GM21528 (cell line): ENCODE measurements at regions not wholly inside any gene's neighbourhood (a gene's known extent, or its start where the extent isn't known, plus 50 kb on each side); places are given as distances from the start of the nearest gene placed in this dataset.

Experiments used
- ATAC-seq: cut with Tn5 transposase; IDR thresholded peaks from one replicate; pipeline ENCODE4 v1.9.1; 2021; ENCODE audit warnings: mild to moderate bottlenecking, moderate library complexity; ENCODE audit not compliant: unreplicated experiment, low FRiP score

GRCh38 chr15:91779960-91780359 is 73.5 kb upstream of the SLCO3A1 start:
- no peak for ATAC-seq

- no peak for ATAC-seq
These were observed 73.1 kb upstream of the SLCO3A1 start for GRCh38 chr15:91780387-91780786.

GRCh38 chr15:91782221-91782620 is 71.3 kb upstream of the SLCO3A1 start:
- no peak for ATAC-seq

DNA sequence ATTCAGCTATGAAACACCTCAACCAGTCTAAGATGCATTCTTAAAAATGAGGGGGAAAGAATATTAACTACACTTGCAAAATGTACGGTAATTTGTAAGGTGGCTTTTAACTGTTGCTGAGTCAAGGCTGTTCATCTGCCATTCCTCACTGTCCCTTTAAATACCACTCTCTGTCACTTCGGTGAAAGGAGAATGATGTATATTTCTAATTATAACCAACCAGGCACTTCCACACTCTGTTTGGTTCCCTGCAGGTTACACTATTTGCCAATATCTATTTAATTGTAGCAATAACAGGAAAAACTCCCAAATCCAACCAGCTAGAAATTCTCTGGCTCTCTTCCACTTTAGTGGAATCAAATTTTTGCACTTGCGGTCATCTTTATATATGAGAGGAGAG is 70.5 kb upstream of the SLCO3A1 start:
- no peak for ATAC-seq

DNA sequence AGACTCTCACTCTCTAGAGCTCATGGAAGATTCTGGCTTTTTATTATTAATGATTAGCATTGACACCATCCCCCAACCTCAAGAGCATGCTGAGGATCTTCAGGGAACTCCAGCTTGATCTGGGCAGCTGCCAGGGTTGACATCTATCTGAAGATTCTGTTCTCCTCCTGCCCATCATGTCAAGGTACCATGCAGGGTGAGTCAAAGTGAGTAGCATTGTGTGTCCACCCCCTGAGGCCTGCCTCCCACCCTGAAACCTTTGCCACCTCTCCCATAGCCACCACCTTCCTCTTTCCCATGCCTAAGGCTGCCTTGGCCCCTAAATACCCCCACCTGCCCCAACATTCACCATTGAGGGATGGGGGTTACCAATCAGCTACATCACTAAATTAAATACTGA is 70.1 kb upstream of the SLCO3A1 start:
- ATAC-seq = no peak

DNA sequence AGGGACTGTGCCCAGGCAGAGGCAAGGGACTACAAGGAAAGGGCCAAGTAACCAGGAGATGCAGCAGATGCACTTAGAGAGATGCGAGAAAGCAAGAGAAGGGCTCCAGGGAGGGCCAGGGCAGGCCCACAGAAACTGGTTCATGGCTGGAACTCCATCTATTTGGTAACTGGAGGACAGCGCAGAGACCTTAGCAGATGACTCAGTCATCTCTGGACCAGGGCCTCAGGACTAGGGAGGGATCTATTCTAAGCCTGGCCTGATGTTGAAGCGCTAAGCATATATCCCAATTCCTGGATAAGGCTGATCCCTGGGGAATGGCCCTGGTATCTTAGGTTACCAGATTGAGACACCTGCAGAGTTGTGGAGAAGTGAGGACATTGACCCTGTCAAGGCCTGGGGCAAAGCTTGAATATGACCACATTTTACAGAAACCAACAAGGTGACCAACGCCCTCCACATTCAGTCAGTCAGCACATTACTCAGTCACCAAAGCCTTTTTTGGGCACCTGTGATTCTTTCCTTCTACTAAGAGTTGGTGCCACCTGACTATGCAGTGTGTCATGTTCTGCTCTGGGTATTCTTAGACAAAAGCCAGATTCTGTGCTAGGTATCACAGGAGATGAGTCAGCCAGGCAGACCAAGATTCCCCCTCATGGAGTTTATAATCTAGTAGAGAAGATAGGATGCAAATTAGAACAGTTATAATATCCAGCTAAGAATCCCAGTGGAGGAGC is 68.4 kb upstream of the SLCO3A1 start:
- no peak for ATAC-seq

- no peak for ATAC-seq
These were observed 66.3 kb upstream of the SLCO3A1 start for GRCh38 chr15:91787198-91787597.

GRCh38 chr15:91789136-91789535 is 64.4 kb upstream of the SLCO3A1 start:
- ATAC-seq = no peak

DNA sequence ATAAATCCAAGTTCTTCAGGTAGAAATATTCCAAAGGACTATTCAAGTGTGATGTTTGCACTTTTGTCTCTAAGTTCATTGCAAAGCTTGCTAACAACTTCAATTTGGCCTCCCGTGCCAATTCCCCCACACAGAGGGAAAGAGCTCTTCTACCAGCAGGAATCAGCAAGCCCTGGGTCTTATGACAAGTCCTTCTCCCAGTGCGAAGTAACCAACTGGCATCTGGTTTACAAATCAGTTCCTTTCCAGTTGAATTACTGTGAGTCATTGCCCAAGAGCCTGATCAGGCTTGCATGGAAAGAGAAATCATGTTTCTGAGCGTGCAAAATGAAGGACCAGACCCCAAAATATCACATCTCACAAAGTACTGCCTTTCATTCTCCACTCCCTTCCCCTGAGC is 62.7 kb upstream of the SLCO3A1 start:
- ATAC-seq = no peak

GRCh38 chr15:91793771-91794170 is 59.7 kb upstream of the SLCO3A1 start:
- no peak for ATAC-seq

- no peak for ATAC-seq
These were observed 58.3 kb upstream of the SLCO3A1 start for GRCh38 chr15:91795235-91795634.

GRCh38 chr15:91801836-91802534 is 51.5 kb upstream of the SLCO3A1 start:
- ATAC-seq = no peak

GRCh38 chr15:91803260-91803659 is 50.2 kb upstream of the SLCO3A1 start:
- no peak for ATAC-seq
